HG02885 (cell line): ENCODE measurements at regions not wholly inside any gene's neighbourhood (a gene's known extent, or its start where the extent isn't known, plus 50 kb on each side); places are given as distances from the start of the nearest gene placed in this dataset.
"Not testable (repeated sequence)": the region's sequence is repeated elsewhere in the genome, so short reads cannot be mapped to it uniquely, and the experiment has no call there.

Experiments used
- ATAC-seq: cut with Tn5 transposase; IDR thresholded peaks from one replicate; pipeline ENCODE4 v1.9.1; 2021; ENCODE audit warnings: mild to moderate bottlenecking; ENCODE audit not compliant: unreplicated experiment, poor library complexity

DNA sequence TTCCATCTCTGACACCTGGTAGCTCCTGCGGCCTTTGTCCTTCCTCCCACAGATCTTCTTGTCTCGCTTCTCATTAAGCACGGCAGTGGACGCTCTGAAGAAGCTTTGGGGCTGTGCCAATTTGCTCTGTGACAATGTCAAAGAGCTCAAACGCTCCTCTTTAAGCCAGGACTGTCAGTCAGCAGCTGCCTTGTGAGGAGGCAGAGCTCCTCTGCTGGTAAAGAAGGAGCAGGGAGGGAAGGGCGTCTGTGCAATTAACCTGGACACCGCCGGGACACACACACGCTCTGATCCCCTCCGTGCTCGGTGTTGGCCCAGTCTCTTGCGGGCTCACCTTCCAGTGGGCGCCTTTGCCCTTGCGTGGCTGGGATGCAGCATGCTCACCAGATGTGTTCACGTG, 373.9 kb downstream of the BRD1 start:
- no peak for ATAC-seq

DNA sequence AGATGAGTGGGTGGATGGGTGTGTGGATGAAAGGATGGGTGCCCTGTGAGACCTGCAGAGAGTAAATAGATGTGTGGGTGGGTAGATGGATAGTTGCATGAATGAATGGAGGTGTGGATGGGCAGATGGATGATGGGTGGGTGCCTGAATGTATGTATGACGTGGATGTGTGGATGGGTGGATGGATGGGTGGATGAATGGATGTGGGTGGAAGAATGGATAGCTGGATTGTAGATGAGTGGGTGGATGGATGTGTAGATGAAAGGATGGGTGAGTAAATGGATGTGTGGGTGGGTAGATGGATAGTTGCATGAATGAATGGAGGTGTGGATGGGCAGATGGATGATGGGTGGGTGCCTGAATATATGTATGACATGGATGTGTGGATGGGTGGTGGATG, 374.7 kb downstream of the BRD1 start:
- not testable (repeated sequence) for ATAC-seq

DNA sequence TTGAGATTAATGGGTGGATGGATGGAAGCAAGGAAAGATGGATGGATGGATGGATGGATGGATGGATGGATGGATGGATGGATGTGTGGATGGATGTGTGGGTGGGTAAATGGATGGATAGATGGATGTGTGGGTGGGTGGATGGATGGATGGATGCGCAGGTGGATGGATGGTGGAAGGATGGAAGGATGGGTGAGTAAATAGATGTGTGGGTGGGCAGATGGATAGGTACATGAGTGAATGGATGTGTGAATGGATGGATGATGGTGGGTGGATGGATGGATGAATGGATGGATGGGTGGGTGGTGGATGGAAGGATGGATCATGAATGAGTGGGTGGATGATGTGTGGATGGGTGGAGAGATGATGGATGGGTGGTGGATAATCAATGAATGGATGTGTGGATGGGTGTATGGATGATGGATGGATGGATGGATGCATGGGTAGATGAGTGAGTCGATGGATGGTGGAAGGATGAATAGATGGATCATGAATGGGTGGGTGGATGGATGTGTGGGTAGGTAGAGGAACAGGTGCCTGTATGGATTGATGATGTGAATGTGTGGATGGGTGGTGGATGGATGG, 375.2 kb downstream of the BRD1 start:
- ATAC-seq: no peak

DNA sequence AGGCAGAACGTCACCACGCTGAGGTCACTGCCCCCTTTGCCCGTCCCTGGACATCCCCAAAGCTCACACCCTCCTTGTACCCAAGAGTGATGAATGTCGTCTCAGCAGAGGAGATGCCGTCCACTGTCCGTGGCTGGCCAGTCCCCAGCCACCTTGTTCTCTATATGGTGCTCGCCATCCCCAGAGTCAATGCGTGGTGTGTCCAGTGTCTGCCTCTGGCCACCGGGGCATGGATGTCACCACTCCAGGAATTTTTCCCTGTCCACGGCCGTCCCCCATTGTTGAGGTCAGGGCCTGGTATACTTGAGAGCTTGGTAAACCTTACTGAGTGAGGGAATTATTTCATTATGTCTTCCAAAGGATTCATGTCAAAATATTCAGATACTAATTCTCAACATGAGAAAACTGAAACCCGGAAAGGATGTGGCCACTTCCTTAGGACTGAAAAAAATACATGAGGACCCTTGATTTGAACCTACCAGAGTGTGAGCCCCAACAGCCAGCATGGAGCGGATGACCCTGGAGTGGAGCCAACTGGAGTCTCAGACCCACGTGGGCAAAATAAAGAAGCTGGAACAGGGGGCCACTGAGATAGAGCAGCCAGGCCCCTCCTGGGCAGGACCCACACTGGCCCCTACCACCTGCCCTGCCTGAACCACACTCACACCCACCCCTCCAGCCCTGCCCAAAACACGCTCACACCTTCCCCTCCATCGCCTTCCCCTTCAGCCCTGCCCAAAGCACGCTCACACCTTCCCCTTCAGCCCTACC, 376.4 kb downstream of the BRD1 start:
- ATAC-seq: no peak

DNA sequence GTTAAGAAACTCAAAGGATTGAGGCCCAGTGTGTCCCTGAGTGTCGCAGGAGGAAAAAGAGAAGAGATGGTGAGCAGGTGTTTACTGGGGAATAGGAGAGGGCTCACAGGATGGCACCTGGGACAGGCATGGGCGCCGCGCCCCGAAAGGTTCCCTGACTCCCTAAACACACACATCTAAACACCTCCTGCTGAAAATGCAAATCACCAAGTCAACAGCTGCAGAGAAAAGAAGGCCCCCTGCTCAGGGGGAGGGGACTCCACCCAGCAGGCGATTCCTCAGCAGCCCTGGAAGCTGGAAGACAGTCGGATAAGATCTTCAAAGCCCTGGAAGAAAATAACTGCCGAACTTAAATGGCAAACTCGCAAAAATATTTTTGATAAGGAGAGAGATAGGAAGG, 377.2 kb downstream of the BRD1 start:
- no peak for ATAC-seq

DNA sequence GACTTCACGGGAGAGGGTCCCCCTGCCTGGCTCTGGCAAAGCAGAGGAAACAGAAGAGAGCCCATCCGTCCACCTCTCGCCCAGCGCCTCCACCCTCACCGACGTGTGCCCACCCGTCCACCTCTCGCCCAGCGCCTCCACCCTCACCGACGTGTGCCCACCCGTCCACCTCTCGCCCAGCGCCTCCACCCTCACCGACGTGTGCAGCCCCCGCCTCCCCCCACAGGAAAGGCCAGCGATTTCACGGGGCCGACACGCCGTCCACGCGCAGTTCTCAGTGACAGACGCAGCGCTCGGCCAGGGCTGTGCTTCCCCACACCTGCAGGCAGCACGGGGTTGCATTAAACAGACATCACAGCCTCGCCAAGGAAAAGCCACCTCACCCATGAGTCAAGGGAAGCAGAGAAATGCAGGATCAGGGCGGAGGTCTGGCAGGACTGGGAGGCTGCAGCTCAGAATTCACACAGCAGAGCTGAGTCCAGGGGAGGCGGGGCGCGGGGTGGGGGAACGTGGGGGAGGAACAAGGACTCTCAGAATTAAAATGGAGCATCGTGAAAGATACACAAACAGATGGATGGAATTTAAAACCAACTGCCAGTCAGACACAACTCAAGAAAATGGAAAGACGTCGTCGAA, 377.7 kb downstream of the BRD1 start:
- no peak for ATAC-seq

DNA sequence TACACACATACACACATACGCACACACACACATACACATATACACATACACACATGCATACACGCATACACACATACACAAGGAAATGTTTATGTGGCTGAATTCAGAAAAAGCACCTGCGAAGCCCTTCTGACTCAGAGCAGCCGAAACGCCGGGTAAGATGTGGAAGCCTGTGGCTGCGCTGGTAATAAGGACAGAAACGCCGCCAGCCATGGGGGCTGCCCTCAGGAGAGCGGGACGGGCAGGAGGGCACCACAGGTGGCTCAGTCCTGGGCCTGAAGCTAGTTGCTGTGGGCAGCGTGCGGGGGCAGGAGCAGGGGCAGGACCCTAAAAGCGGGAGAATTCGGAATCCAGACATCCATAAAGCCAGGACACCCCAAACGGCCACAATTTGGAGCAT, 378.3 kb downstream of the BRD1 start:
- no peak for ATAC-seq

DNA sequence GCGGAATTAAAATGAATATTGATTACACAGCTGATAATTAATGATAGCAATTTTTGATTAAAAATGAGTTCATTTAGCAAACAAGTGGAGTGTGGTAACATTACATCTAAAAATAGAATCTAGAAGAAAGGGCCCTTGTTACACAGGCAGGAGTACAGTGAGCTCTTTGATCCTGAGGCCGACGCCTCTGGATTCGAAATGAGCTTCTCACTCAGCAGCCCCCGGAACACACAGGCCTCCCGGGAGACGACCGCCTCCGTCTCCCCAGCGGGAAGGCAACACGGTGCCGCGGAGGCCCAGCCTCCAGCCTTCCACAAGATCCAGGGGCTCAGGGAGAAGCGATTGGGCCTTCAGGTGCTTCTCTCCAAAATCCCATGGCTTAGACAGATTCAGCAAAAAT, 379.1 kb downstream of the BRD1 start:
- no peak for ATAC-seq

DNA sequence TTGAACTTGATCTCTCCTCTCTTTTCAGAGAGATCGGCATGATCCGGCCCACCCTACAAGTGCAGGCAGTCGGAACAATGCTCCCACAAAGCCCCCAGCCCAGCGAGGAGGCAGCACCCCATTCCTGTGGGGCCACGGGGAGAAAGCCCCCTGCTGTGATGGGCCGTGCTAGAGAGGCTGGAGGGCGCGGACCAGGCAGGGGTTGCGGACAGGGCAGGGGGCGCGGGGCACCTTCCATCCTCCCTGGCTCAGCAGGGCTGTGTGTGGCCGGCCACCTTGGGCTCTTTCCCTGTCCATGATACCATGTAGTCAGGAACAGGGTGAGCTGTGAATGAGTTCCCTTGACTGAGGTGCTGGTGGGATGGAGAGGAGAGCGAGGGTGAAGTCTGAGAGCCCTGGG, 379.8 kb downstream of the BRD1 start:
- ATAC-seq: no peak

DNA sequence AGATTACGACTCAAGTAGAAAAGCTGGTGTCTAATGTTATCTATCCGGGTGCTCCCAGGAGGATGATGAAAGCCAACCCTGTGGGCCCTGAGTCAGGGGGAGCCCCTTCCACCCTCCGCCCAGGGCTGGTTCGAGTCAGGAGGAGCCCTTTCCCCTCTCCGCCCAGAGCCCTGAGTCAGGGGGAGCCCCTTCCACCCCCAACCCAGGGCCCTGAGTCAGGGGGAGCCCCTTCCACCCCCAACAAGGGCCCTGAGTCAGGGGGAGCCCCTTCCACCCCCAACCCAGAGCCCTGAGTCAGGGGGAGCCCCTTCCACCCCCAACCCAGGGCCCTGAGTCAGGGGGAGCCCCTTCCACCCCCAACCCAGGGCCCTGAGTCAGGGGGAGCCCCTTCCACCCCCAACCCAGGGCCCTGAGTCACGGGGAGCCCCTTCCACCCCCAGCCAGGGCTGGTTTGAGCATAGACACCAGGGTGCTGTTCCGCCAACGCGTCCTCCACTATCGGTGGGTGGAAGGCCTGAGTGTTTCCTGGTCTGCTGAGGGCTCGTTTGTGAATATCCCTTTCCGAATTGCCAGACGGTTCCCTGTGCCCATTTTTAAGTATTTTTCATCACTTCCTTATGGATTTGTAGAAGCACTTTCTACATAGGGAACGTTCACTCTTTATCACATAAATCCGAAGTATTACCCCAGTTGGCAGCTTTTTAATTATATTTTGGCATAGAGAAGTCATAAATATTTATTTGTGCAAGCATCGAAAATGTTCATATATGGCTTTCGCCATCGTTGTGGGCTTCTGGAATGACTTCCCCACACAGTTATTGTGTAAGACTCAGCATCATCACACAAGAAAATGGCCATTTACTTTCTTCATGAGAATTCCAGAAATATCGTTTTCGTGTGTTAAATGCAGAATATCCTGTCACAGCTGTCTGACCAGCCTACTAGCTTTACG, 380.6 kb downstream of the BRD1 start:
- no peak for ATAC-seq

DNA sequence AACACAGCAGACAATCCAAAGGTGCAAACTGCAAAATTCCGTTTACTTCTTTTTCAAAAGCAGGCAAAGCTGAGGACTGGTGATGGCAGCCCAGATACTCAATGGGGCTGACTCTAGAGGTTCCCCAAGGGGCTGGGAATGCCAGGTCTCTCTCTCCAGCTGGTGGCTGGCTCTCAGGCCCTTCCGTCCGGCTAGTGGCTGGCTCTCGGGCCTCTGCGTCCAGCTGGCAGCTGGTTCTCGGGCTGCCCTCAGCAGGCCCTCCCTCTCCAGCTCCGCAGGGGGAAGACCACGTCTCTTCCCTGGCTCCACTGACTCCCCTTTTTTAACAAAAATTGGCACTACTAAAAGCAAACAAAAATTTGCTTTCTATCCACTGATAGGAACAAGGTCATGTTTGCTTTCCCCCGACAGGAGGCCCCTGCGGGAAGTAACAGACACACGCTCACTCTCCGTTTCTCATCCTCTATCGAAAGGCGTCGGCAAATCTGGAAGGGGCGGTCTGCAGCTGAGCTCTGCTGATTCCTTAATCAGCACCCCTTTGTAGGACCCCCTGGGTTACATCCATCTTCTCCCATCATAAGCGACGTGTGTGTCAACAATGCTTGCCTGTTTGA, 381.4 kb downstream of the BRD1 start:
- ATAC-seq: no peak

DNA sequence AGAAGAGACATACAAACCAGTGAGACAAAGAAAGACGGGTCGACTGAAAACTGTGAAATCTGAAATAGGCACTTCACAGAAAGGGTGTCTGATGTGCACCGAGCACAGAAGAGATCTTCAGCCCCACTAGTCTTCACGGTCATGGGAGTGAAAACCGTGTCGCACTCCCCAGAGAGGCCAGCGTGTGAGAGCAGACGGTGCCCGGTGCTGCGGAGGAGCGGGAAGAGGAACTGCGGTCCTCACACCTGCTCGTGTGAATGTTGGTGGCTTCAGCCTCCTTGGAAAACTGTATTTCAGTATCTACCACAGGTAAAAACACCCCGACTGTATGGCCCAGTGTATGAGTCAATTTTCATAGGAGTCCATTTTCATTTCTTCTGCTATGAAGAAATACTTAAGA, 382.9 kb downstream of the BRD1 start:
- ATAC-seq: no peak

DNA sequence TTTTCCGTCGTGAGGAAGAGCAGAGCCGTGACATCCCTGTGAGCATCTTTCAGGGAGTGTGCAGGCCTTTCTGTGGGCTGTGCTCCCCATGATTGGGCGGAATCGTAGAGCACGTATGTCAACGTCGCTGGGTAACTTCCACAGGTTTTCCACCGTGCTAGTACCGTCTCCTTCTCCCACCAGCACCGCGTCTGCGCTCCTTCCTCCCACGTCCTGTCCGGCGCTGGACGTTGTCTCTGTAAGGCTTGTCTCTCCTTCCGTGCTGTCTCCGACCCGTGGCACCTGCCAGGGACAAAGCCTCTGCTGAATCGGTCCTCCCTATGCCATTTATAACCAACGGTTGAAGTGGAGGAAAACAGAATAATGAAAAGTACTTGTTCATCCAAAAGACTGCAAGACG, 386.7 kb downstream of the BRD1 start:
- no peak for ATAC-seq

DNA sequence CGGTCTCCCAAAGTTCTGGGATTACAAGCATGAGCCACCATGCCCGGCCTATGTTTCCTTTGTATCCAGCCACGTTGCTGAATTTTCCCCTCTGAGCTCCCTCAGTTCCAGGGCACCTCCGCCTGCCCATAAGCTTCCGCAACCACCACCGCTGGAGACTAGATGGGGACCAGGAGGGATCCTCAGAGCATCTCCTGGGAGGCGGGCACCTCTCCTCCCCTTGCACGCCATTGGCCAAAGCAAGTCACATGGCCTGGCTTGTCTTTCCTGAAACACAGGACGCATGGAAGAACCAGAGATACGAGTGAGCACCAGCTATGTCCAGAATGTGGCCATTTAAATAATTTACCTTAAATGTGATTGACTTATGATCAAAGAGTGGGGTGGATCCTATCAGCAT, 388.3 kb downstream of the BRD1 start:
- ATAC-seq: no peak

DNA sequence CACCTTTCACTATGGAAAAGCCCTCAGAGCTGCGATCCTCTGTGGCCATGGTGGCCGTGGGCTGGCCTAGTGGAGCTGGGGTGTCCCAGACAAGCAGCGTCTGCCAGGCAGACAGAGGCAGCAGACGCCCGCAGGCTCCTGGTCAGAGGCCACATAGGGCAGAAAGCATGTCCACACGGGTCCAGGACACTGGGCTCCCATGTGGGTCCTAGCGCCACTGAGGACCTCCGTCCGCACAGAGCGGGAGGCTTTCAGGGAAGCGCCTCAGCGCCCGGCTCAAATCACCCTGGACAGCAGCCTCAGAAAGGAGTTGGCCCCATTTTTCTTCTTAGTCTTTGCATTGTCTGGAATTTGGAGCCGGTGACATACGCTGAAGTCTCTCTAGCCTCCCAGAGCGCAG, 389.7 kb downstream of the BRD1 start:
- ATAC-seq: no peak

DNA sequence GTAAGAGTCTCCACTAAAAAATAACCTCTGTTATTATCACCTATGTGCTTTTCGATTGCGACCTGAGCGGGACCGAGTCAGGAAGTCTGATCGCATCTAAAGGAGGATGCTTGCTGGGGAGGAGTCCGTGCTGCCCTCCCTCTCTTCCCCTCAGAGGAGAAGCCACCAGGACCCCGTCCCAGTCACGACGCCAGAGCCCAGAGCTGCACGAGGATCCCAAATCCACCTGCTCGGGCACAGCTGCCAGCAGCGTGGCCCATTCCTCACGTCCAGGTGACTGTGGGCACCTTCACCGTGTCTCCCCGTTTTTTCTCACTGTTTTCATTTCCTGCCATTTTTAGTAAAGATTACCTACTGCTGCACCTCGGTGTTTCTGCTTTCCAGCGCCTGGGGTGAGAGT, 390.3 kb downstream of the BRD1 start:
- no peak for ATAC-seq

DNA sequence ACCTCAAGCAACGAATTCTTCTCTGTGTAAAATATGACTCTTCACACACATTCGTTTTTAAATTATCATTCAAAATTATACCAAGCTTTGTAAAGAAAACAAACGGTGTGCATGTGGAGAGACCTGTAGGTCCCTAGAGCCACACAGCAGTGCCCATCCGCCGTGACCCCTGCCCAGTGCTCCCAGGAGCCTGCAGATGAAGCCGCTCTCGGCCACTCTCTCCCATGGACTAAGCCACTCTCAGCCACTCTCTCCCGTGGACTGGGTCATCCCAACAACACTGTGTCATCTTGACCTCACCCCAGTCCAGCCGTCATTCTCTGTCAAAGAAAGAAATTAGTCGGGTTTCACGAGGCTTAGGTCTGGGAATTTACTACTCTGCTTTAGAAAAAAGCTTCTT, 391.6 kb downstream of the BRD1 start:
- no peak for ATAC-seq

DNA sequence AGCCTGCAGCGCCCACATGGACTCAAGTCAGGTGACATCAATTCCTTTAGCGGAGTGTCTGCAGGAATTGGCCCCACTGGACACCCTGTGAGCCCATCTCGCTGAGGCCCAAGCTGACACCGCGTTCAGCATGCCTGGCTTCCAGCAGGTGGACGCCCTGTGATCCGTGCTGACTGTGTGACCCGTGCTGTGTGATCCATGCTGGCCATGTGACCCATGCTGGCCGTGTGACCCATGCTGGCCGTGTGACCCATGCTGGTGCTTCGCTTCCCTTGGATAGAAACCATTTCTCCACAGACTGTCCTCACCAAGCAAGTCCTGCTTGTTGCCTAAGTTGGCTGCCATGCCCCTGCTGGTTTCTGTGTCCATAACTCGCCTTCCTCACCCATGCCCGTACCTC, 392.1 kb downstream of the BRD1 start:
- ATAC-seq: no peak

DNA sequence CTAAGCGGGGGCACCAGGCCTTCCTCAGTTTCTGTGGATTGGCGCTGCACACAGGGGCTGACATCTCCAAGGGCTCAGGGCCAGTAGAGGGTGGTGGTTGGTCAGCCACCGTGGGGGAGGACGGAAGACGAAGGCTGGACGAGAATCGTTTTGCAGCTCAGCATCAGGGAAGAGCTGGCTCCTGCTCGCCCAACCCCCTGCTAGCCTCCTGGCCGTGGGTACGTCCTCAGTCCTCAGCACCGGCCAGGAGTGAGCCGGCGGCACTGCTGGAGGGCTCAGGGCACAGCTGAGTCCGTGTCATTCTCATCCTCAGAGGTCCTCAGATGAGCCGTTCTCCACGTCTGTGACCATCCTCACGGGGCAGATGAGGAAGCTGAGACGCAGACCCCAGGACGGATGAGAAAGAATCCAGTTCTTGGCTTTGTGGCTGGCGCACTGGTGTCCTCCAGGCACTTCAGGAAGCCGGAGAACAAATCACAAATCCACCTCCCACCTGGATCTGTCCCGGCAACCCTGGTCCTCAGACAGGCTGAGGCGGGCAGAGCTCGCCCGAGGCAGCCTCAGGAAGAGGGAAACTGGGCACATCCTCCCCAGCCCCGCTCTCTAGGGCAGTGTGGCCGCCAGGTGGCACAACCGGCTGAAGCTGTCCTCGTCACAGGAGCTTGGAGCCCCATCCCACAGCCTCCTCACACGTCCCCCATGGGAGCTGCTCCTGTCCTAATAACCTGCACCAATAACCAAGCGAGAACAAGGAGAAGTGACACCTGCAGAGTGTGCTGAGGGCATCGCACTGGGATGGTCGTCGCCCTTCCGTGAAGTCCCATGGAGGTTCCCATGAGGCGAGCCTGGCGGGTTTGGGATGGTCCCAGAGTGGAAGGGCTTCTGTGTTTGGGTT, 393.7 kb downstream of the BRD1 start:
- ATAC-seq: no peak
